ENCODE measurements at regions not wholly inside any gene's neighbourhood (a gene's known extent, or its start where the extent isn't known, plus 50 kb on each side); places are given as distances from the start of the nearest gene placed in this dataset.
"Not testable (repeated sequence)": the region's sequence is repeated elsewhere in the genome, so short reads cannot be mapped to it uniquely, and the experiment has no call there.

GRCh38 chr2:212725180-212725579 is 186.6 kb upstream of the ERBB4 start:
- TF ChIP-seq CTCF (IDR thresholded peaks at IDR 0.05; ENCODE audit: low read depth, low read length): no peak
- no peak for DNase-seq (ENCODE audit: extremely low read depth, low read depth)

GRCh38 chr2:212723226-212723625 is 184.6 kb upstream of the ERBB4 start:
- peak; percentile 27 for DNase-seq (ENCODE audit: extremely low read depth, low read depth)
- TF ChIP-seq CTCF (IDR thresholded peaks at IDR 0.05; ENCODE audit: low read depth, low read length): no peak

- TF ChIP-seq CTCF (IDR thresholded peaks at IDR 0.05; ENCODE audit: low read depth, low read length): no peak
- DNase-seq (ENCODE audit: extremely low read depth, low read depth): no peak
These were observed 183.4 kb upstream of the ERBB4 start for GRCh38 chr2:212722046-212722445.

GRCh38 chr2:212721026-212721451 is 182.4 kb upstream of the ERBB4 start:
- DNase-seq (ENCODE audit: extremely low read depth, low read depth): no peak
- TF ChIP-seq CTCF (IDR thresholded peaks at IDR 0.05; ENCODE audit: low read depth, low read length): no peak

GRCh38 chr2:212715411-212715810 is 176.8 kb upstream of the ERBB4 start:
- DNase-seq (ENCODE audit: extremely low read depth, low read depth): not testable (repeated sequence)

GRCh38 chr2:212713681-212714080 is 175.1 kb upstream of the ERBB4 start:
- no peak for DNase-seq (ENCODE audit: extremely low read depth, low read depth)
- no peak for TF ChIP-seq CTCF (IDR thresholded peaks at IDR 0.05; ENCODE audit: low read depth, low read length)

- no peak for DNase-seq (ENCODE audit: extremely low read depth, low read depth)
- no peak for TF ChIP-seq CTCF (IDR thresholded peaks at IDR 0.05; ENCODE audit: low read depth, low read length)
These were observed 174.4 kb upstream of the ERBB4 start for GRCh38 chr2:212712991-212713390.

GRCh38 chr2:212712466-212712865 is 173.9 kb upstream of the ERBB4 start:
- no peak for TF ChIP-seq CTCF (IDR thresholded peaks at IDR 0.05; ENCODE audit: low read depth, low read length)
- DNase-seq (ENCODE audit: extremely low read depth, low read depth): no peak
